CD4-positive, alpha-beta T cell (primary cell): ENCODE measurements at regions not wholly inside any gene's neighbourhood (a gene's known extent, or its start where the extent isn't known, plus 50 kb on each side); places are given as distances from the start of the nearest gene placed in this dataset.

Experiments
- ATAC-seq: fragments of 200-7000 bp; cut with Tn5 transposase; one replicate; pipeline ENCODE4 v1.10.0; 2022; ENCODE audit warnings: mild to moderate bottlenecking; ENCODE audit not compliant: poor library complexity
- CTCF ChIA-PET: fragments of 350-600 bp; sonication (Branson Sonifier 250); formaldehyde crosslinking; loops from one replicate; lab custom pipeline; 2021; ENCODE audit warnings: antibody characterized with exemption, inconsistent platforms; lab: Charles Lee
- POLR2A ChIA-PET: fragments of 350-600 bp; sonication (Branson Sonifier 250); formaldehyde crosslinking; loops from one replicate; lab custom pipeline; 2021; ENCODE audit warnings: antibody characterized with exemption, inconsistent platforms; lab: Charles Lee
- DNase-seq, 14 experiments: peaks; one replicate each; pipeline ENCODE4 v3.0.0-alpha.2; 2013 to 2020; ENCODE audit warnings: mixed read lengths in 2 of 14
- H3K27ac ChIP-seq, 2 donors: one replicate each; pipeline versions ENCODE4 v1.5.1 to v1.7.0; 2013; ENCODE audit warnings: low read length in 2 of 2, low read depth in 1 of 2, mild to moderate bottlenecking in 1 of 2
- H3K27me3 ChIP-seq, 2 experiments: 1 replicate in 1 of 2; 2 replicates in 1 of 2; pipeline versions ENCODE4 v1.6.1 to v1.7.0; 2013; ENCODE audit warnings: low read length in 2 of 2, control low read depth in 1 of 2, mild to moderate bottlenecking in 1 of 2, moderate library complexity in 1 of 2; ENCODE audit not compliant: insufficient read depth in 2 of 2, control insufficient read depth in 1 of 2
- H3K36me3 ChIP-seq: one replicate; pipeline ENCODE4 v1.6.1; 2013; ENCODE audit warnings: low read length, control low read depth; ENCODE audit not compliant: insufficient read depth
- H3K4me1 ChIP-seq: one replicate; pipeline ENCODE4 v1.6.1; 2013; ENCODE audit warnings: low read length, control low read depth; ENCODE audit not compliant: insufficient read depth
- H3K4me3 ChIP-seq: one replicate; pipeline ENCODE4 v1.5.1; 2013; ENCODE audit warnings: mild to moderate bottlenecking, low read length, moderate library complexity
- H3K9me3 ChIP-seq, 2 experiments: 1 replicate in 1 of 2; 2 replicates in 1 of 2; pipeline versions ENCODE4 v1.6.1 to v1.7.0; 2013; ENCODE audit warnings: low read length in 2 of 2, mild to moderate bottlenecking in 2 of 2, control low read depth in 1 of 2, moderate library complexity in 1 of 2; ENCODE audit not compliant: control insufficient read depth in 1 of 2, insufficient read depth in 1 of 2
- H3K27ac Mint-ChIP-seq: one replicate; pipeline ENCODE4 v1.8.0; 2020; ENCODE audit warnings: mixed read lengths
- H3K27me3 Mint-ChIP-seq: one replicate; pipeline ENCODE4 v1.8.0; 2021; ENCODE audit warnings: mixed read lengths
- H3K36me3 Mint-ChIP-seq: one replicate; pipeline ENCODE4 v1.8.0; 2021; ENCODE audit warnings: low read depth, mixed read lengths
- H3K4me1 Mint-ChIP-seq: one replicate; pipeline ENCODE4 v1.8.0; 2021; ENCODE audit warnings: low read depth, mixed read lengths
- H3K4me3 Mint-ChIP-seq: one replicate; pipeline ENCODE4 v1.8.0; 2020; ENCODE audit warnings: mild to moderate bottlenecking, mixed read lengths
- H3K9me3 Mint-ChIP-seq: one replicate; pipeline ENCODE4 v1.8.0; 2020; ENCODE audit warnings: mixed read lengths
- intact Hi-C, 2 experiments: fragments of 100-400 bp; cut with DNase I in 1 of 2; cut with micrococcal nuclease in 1 of 2; formaldehyde crosslinking; loops; one replicate each; pipeline versions ENCODE4 v1.15.1 to v1.9.0; 2023 to 2025; cut with DNase I, micrococcal nuclease
- TF ChIP-seq, protein P1 (sequence below): fragments of 200-600 bp; IDR thresholded peaks from one replicate; pipeline ENCODE4 v1.8.0; 2022; ENCODE audit warnings: antibody characterized with exemption, mild to moderate bottlenecking

DNA sequence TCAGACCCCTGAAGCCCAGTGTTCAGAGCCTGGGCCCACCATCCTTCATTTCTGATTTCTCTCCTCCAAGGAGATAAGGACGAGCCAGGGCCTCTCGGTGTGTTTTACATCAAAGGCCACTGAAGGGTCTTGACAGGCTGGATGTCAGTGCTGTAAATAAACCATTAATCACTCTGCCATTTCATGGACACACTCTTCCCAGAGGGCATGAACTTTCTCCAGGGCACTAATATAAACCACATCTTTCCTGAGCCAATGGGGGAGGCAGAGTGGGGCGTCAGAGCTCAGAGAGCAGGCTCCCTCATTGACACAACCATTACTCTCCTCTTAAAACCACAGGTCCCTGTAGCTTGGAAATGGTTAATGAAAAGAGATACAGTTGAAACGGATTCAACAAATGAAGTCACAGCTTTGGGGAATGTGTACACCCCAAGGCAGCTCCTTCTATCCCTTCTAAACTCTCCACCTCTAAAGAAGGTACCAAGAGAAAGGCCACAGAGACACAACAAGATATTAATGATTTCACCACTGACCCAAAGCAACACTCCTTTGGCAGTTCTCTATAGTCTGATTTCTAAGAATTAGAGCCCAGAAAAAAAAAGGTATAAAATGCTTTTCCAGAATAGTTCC is 200.6 kb downstream of the CHIC2 start:
- no peaks in the 10 kb centered on the region for H3K4me1 ChIP-seq
- H3K27me3 ChIP-seq: no peaks in the 10 kb centered on the region
- Mint-ChIP-seq H3K36me3 (no peaks in the 10 kb centered on the region), H3K4me1 (no peaks in the 10 kb centered on the region), H3K4me3 (no peak overlapping the region), H3K9me3 (no peaks in the 10 kb centered on the region), H3K27me3 (peaks cover 18% of the 10 kb centered on the region), H3K27ac (no peak overlapping the region)
- H3K4me3 ChIP-seq: no peak overlapping the region
- no peak for DNase-seq
- CTCF ChIA-PET: no interaction called here
- intact Hi-C loops: no loop called here
- POLR2A ChIA-PET: no interaction called here
- H3K36me3 ChIP-seq: no peaks in the 10 kb centered on the region
- no peak for ATAC-seq
- no peak overlapping the region for H3K27ac ChIP-seq
- TF ChIP-seq, protein P1, sequence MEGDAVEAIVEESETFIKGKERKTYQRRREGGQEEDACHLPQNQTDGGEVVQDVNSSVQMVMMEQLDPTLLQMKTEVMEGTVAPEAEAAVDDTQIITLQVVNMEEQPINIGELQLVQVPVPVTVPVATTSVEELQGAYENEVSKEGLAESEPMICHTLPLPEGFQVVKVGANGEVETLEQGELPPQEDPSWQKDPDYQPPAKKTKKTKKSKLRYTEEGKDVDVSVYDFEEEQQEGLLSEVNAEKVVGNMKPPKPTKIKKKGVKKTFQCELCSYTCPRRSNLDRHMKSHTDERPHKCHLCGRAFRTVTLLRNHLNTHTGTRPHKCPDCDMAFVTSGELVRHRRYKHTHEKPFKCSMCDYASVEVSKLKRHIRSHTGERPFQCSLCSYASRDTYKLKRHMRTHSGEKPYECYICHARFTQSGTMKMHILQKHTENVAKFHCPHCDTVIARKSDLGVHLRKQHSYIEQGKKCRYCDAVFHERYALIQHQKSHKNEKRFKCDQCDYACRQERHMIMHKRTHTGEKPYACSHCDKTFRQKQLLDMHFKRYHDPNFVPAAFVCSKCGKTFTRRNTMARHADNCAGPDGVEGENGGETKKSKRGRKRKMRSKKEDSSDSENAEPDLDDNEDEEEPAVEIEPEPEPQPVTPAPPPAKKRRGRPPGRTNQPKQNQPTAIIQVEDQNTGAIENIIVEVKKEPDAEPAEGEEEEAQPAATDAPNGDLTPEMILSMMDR: no peak
- no peaks in the 10 kb centered on the region for H3K9me3 ChIP-seq

DNA sequence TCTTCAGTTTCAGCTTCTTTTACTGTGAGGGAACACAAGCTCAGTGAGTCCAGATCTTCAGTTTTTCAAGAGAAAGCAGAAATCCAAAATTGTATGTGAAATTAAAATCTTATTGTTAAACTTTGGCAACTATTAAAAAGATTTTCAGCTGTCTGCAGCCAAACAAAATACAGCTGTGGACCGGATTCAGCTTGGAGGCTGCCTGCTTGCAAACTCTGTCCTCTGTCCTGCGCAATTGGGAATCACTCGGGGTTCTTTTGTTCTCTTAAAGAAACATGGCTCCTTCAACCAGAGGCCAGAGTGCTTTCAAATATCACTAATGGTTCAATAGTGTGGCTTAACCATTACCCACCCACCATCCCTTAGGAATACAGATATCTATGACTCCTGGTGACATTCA is 201.2 kb downstream of the CHIC2 start:
- Histone ChIP-seq H3K4me1 (no peaks in the 10 kb centered on the region), H3K27me3 (no peaks in the 10 kb centered on the region), H3K36me3 (no peaks in the 10 kb centered on the region), H3K4me3 (no peak overlapping the region), H3K27ac (no peak overlapping the region), H3K9me3 (no peaks in the 10 kb centered on the region)
- POLR2A ChIA-PET: no interaction called here
- Mint-ChIP-seq H3K27ac (no peak overlapping the region), H3K4me3 (no peak overlapping the region), H3K27me3 (peaks cover 17% of the 10 kb centered on the region), H3K36me3 (no peaks in the 10 kb centered on the region), H3K4me1 (no peaks in the 10 kb centered on the region), H3K9me3 (no peaks in the 10 kb centered on the region)
- TF ChIP-seq, protein P1: no peak
- ATAC-seq: no peak
- no peak for DNase-seq
- intact Hi-C loops: no loop called here
- CTCF ChIA-PET: interaction anchor here (1.1 kb wide), 1 partner anchor 13 kb away, joined by 3 read pairs; no protein-coding TSS in a partner anchor

DNA sequence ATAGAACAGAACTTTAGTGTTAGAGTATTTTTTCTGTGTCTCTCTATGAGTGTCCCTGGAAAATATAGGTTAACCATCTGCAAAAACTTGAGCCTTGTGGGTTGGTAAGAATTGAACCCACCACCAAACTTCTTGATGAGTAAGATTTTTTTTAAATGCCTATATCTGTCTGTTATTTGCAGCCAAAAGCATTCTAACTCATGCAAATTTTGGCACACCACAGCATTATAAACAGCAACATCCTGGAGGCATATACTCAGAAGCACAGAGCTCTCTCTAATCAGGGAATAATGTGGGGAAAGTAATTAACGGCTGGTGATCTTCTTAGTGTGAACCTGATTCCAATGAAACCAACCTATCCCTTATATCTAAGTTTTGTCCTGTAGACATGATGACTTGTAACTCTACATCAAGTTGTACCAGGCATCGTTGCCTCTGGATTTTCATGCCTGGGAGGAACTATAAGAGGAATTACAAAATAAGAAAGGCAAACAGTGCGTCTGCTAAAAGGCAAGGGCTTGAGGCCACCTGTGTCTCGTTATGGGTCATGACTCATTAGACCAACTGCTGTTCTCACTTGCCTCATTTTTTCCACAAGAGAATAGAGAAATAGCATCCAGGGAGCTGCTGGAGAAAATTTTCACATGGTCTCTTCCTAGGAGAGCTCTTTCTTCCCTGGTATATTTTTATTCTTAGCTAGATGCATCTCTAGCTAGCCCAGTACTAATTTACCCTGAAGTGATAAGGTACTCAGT is 202.4 kb downstream of the CHIC2 start:
- H3K4me3 Mint-ChIP-seq: no peak overlapping the region
- Histone ChIP-seq H3K4me1 (no peaks in the 10 kb centered on the region), H3K27me3 (no peaks in the 10 kb centered on the region), H3K9me3 (no peaks in the 10 kb centered on the region), H3K4me3 (no peak overlapping the region), H3K36me3 (no peaks in the 10 kb centered on the region), H3K27ac (no peak overlapping the region)
- POLR2A ChIA-PET: no interaction called here
- no peaks in the 10 kb centered on the region for H3K4me1 Mint-ChIP-seq
- CTCF ChIA-PET: interaction anchor here (1.1 kb wide), 1 partner anchor 12 kb away, joined by 3 read pairs; no protein-coding TSS in a partner anchor
- no peak for DNase-seq
- H3K27ac Mint-ChIP-seq: no peak overlapping the region
- intact Hi-C loops: no loop called here
- TF ChIP-seq, protein P1: no peak
- H3K27me3 Mint-ChIP-seq: peaks cover 15% of the 10 kb centered on the region
- no peaks in the 10 kb centered on the region for H3K9me3 Mint-ChIP-seq
- H3K36me3 Mint-ChIP-seq: no peaks in the 10 kb centered on the region
- no peak for ATAC-seq
